CD4-positive, alpha-beta T cell treated with Interleukin-21 for 1 hour (primary cell): ENCODE measurements at regions not wholly inside any gene's neighbourhood (a gene's known extent, or its start where the extent isn't known, plus 50 kb on each side); places are given as distances from the start of the nearest gene placed in this dataset.
"Not testable (repeated sequence)": the region's sequence is repeated elsewhere in the genome, so short reads cannot be mapped to it uniquely, and the experiment has no call there.

Experiments used
- DNase-seq: peaks from one replicate; pipeline ENCODE4 v3.0.0-alpha.2; 2020

DNA sequence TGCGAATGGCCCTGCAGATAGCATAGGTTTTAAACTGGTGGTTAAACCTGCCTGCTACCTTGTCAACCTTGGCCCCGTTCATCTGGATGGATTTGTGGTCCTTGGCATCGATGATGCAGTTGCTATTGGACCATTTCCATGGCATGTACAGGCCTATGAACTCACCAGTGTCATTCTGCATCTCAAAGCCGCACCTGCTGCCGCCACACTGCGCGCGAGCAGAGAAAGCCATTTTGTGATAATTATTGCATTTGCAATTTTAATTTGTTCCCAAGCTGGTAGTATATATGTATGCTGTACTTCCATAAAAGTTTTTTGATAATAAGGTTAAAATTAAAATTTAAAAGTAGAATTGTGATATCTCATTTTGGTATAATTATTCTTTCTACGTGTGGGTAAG is 94.8 kb upstream of the UXS1 start:
- no peak for DNase-seq

DNA sequence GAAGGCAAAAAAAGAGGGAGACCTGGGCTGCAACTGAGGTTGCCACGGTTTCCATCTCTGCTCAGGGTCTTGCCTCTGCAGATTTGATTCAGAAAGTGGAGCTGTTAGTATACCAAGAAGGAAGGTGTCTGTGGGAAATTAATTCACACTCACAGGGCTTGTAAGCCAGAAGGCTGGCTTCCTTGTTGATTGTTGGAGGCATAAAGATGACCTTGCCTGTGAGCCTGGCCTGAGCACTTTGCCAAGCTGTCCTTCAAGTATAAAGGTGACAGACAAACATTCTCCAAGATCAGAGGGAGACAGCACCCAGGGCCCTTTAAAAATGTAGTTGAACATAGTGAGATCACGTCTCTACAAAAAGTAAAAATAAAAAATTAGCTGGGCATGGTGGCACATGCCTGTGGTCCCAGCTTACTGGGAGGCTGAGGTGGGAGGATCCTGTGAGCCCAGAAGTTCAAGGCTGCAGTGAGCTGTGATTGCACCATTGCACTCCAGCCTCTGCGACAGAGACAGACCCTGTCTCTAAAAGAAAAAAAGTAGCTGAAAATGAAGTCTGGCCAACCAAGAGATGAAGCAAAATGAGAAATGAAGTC is 91.2 kb upstream of the UXS1 start:
- no peak for DNase-seq

DNA sequence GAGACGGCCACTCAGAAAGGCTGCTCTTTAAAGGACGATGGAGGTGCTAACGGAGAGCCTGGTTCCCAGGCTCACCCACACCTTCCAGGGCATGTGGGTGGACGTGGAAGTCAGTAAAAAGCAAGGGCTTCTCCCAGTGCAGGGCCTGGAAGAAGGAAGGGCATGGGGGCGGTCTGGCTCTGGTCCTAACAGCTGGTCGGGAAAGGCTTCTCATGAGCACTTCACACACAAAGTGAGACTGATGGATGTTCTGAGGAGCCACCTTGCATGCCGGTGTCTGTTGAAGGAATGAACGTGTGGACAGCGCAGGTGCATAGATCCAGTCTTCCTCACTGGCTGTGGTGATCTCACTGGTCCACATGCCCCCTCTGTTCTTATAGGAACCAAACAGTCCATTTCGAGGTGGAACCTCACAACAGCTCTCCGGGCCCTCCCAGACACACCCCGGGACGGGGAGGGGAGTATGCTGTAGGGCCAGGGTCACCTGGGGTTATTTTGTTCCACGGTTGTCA is 90.6 kb upstream of the UXS1 start:
- DNase-seq: no peak

DNA sequence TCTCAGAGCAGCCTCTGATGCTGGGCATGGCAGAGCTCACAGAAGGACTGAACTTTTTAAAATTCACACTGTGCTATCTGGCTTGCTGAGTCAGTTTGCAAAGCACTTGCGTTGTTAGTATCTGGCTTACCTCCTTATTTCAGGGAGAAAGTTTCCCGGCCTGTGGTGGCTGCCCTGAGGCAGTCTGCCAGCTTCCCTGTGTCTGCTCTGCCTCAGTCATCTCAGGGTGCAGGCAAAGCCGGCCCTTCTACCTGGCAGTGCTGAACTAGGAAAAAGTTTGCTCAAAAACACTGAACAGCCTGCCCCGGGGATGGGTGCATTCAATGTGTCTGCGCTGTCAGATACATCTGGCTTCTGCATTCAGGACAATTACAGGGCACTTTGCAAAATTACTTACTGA is 90.2 kb upstream of the UXS1 start:
- DNase-seq: no peak

DNA sequence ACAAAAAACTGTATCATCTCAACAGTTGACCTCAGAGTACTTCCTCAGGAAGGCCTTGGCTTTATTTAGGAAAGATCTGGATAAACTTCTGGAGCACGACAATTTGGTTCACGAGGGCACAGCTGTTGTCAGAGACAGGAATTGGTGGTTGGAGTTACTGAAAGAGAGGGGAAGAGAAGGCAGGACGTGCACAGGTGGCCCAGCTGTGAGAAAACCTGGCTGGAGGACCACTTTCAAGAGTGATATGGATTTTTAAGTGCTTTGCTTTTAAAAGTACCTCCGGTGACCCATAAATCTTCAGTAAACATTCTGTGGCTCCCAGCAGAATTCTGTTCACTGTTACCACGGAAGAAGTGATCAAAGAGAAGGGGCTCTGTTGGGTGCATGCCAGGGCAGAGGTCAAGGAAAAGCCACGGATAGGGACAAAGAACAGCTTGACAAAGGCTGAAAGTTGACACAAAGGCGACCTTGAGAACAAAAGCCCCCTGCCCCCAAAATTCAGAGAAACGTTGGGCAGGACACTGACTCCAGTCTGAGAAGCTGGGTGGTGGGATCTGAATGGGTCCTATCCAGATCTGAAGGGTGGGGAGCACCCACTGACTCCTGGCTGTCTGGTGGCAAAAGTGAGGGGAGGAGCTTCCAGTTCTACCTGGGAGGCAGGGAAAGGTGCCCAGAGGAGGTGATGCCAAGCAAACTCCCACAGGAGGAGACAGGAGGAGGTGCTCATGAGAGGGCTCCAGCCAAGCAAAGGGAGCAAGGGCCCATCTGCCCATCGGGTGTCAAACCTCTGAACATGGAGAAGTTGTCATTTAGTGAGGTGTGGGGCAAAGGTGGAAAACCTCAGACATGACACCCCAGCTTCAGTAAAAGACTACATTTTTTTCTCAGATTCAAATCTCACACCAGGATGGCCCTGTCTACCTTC is 89.4 kb upstream of the UXS1 start:
- DNase-seq: not testable (repeated sequence)

DNA sequence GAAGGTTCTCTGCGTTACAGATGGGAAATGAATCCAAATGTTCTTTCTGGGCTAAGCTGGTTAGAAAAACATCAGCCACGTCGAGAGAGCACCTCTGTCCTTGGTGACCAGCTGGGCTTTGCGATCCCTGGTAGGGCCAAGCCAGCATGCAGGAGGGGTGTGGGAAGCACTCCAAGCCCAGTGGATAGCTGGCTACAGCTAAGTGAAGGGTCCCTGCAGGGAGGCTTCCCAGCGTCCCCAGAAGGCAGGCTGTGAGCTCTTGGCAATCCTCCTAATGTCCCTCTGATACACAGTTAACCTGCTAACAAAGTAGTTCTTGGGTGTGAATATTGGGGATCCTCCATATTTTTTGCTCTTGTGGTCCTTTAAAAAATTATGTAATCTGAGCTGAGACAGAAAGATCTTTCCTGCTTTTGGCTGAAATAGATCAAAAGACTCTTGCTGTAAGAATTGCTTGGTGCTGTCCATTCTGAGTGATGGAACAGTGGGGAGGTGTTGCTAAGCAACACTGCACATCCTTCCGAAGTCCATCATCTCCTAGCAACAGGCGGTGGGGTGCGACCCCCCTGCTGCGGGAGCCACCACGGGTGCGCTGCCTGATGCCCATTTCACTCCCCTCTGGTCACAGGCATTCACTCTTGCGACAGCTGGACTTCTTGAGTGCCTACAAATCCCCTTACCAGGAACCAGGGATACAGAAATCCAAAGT is 88.5 kb upstream of the UXS1 start:
- no peak for DNase-seq

DNA sequence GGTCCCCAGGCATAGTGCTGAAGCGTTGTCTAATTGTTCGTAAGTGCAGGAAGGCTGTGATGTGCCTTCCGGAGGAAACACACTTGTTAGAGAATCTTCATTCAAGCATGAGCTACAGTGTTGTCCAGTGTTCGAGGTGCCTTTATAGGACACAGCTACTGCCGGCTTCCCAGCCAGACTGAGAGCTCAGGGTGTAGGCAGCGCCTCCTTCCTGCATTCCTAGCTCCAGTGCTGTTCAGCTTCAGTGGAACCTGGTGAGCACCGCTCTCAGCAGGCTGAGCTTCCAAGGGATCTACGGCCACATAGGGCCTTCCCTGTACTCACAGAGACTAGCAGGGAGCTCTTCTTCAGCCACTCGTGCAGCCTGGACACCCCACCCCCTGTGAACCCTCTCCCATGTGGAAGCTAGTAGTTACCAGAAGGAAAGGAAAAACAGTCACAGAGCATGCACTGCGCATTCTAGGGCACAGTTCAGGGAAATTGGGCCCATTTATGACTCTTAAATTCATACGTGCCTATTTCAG is 87.9 kb upstream of the UXS1 start:
- not testable (repeated sequence) for DNase-seq

DNA sequence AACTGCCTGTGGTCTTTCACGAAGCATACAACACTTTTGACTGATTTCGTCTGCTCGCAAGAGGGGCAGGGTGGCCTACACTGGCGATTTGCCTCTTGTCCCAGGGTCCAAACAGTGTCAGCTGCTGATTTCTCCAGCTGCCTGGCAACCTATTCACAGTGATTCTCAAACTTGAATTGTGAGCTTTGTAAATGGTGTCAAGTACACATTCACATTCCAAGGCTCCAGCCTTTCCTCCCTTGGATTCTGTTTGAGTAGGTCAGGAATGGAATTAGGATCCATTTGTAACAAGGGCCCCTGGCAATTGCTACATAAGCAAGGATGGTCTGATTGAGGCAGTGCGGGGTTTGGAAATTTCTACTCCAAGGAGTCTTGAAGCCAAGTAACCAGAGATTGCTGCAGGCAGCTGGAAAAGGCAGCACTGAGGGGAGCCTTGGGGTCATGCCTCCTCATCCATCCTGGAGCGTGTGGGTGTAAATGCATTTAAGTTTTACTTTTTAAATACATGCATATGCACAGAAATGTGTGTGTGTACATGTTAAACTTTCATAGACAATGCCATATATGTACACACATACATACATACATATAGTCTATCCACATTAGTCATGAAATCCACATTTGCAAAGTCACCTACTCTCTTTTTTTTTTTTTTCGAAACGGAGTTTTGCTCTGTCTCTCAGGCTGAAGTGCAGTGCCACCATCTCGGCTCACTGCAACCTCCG is 86.8 kb upstream of the UXS1 start:
- no peak for DNase-seq

DNA sequence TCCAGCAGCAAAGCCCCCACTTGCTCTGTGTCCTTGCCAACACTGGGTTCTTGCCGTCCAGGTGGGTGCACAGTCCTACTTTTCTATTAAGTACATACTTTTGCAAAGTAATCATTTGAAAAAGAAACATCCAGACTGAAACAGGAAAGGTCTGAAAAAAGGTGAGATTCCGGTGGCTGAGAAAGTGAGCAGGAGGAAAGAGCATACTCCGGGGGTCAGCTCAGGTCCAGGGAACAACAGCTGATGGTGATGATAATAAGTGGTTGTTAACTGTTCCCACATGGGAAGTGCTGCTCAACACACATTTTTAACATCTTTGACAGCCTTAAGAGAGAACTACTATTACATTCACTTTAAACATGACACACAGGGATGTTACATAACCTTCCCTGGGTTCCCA is 86.1 kb upstream of the UXS1 start:
- DNase-seq: no peak

DNA sequence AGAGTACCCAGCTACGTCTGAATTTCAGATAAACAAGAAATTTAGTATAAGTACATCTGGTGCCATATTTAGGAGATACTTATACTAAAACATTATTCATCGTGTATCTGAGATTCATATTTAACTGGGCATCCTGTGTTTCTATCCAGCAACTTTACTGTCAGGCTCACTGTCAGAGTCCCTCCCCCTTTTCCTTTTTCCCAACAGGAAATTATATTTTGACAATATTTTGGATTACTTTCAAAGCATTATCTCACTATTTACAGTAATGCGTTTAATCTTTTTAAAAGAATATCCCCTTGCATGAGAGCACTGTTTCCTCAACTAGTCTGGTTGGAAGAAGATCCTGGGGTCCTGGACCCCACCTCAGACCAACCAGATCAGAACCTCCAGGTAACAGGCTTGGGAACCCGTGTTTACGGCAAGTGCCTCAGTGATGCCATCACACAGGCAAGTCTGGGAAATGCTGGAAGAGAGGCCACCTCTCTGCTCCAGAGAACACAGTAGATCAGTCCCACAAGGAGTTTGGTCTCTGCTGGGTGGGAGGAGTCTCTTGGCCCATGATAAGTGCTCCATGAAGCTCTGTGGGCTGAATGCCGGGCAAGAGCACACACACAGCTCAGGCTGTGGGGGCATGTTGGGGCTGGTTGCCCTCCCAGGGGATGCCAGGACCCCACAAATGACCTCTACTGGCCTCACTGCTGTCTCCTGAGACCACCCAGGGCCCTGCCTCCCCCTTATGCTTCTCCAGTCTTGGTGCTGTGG is 84.2 kb upstream of the UXS1 start:
- no peak for DNase-seq

DNA sequence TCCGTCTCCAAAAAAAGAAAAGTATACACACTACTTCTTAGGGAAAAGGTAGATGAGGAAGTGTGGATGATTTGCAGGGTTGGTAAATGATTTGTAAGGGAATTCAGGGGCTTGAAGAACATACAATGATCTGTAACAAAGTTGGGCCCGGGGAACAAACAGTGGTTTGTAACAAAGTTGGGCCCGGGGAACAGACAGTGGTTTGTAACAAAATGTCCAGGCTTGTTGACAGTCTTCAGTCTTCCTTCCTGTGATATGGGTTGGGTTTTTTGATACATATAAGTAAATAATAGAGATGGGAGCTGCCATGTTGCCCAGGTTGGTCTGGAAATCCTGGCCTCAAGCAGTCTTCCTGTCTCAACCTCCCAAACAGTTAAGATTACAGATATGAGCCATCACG is 83.3 kb upstream of the UXS1 start:
- DNase-seq: no peak

DNA sequence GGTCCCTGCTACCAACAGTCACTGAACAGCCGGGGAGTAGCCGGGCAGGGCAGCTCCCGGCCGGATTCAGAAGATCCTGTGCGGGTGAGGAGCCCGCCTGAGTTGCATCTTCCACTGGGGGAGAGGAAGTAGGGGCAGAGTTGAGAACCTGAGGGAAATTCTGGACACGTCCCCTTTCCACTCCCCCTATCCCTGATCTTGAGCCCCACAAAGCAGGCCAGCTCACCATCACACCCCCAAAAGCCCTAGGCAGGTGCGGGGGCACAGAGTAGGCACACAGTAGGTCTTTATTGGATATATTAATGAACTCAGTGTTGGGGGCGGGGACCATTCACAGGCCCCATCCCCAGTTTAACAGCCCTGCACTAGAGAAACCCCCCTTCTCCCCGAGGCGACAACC is 81.9 kb upstream of the UXS1 start:
- DNase-seq: no peak

DNA sequence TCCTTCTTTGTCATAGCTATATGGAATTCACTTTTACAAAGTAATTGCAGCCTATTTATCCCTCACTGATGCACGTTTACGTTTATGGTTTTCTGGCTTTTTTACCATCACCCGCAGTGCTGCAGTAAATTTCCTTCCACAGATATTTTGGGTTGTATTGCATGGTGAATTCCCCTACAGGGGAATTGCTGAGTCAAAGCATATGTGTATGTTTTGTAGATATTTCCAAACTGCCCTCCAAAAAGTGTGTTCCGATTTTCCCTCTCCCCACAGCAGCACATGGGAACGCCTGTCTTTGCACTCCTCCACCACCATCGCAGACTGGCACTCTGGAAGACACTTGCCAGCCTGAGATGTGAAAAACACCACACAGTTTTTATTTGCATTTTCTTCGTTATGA is 80.6 kb upstream of the UXS1 start:
- no peak for DNase-seq

DNA sequence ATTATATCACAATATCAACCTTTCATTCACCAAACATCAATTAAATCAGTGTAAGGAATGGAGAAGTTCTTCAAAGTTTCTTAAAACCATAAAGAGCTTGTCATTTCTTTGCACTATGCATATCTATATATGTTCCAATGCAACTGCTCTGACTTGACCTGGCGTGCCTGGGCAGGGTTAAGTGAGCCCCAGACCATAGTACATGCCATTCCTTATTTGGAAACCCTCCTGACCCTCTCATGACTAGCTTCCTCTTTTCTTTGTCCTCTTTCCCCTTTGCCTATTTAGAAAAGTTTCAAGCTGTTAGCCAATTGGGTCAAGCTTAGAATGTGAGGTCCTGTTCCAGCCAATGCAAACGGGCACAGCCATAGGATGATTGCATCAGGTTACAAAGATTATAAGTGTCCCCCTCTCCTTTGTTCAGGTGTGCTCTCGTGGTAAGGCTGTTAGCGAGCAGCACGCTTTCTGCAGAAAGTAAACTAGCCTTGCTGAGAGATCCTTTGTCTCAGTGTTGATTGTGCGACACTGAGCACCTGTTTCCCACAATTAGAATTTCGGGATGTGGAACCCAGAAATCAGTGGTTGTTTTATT is 78.2 kb upstream of the UXS1 start:
- DNase-seq: no peak

DNA sequence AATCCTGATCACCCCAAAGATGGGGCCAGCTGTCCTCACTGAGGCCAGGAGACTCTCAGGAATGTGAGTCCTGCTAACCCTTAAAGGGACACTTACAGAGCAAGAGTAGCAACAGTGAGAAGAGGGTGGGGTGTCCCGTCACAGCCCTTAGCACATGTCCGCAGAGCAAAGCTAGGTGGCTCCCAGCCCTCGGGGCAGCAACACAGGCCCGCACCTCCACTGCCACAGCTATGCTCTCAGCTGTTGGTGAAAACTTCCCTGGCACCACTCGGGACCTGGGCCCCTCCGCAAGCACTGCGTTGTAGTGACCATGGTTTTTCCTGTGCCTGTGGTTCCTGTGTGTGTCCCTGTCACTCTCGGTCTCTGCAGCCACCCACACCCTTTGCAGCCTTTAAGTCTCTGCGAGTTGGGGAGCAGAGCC is 76.4 kb upstream of the UXS1 start:
- no peak for DNase-seq

DNA sequence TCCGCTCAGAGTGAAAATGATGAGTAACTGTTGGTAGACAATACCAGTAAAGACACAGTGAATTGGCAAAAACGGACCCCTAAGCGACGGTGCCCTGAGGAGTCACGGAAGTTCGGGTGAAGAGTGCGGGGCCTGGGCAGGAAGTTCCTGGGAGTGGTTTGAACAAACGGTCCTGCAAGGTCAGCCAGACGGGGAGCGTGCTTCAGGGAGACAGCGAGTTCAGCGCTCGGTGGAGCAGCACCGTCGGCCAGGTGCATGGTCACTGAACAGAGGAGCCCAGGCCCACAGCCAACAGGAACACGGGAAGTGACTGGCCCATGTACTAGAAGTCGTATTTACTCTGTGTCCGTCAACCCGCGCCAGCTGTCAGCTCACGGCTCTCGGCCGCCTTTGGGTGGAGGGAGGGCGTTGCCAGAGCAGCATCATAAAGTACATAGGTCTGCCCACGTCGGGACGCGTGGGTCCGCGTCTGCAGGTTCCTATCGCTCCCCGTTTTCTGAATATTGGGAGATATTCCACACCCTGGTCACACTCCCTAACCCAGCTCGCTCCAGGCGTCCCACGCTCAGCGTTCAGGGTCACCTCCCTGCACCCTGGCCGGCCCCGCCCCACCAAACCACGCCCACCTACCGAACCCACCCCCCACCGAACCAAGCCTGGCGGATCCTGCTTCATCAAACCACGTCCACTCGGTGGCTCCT is 75.6 kb upstream of the UXS1 start:
- peak; percentile 18 for DNase-seq

DNA sequence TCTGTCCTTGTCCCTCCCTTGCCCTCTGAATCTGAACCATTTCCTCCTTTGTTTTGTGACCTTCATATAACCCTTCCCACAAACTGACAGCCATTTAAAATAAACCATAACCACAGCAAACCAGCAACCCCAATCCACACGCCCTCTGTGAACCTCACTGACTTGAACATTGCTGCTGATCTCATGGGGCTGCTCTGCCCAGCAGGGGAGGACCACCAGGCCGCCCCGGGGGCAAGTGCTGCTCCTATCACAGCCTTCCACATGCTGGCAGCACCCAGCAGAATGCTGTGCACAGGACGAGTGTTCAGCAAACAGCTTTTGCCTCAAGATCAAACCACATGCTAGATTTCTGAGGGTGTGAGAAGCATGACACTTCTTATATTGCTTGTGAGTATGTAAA is 73.9 kb upstream of the UXS1 start:
- DNase-seq: peak; percentile 17

DNA sequence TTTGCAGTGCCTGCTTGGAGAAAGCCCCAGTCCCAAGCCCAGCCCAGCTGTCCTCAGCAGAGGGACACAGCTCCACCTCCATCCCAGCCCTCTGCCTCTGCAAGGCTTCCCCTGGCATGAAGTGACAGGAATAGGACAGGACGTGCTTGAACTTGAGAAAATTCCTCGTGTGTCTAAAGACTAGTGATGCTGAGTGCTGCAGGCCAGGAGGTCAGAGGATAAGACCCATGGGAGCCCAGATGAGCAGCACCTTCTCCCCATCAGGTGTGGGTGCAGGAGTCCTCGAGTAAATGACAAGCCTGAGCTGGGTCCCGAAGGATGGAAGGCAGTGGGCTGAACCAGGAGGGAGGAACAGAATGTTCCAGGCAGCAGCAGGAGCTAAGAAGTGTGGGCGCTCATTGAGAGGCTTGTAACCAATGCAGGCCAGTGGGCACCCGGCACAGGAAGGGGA is 67.8 kb upstream of the UXS1 start:
- no peak for DNase-seq

DNA sequence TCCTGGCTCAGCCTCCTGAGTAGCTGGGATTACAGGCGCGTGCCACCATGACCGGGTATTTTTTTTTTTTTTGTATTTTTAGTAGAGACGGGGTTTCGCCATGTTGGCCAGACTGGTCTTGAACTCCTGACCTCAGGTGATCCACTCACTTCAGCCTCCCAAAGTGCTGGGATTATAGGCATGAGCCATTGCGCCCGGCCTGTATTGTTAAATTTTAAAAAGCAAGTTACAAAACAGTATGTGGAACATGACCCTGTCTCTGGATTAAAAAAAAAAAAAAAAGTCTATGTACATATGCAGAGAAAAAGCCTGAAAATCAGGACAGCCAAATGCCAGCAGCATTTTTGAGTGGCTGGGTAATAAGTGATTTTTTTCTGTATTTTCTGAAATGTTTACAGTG is 64.8 kb upstream of the UXS1 start:
- DNase-seq: not testable (repeated sequence)

DNA sequence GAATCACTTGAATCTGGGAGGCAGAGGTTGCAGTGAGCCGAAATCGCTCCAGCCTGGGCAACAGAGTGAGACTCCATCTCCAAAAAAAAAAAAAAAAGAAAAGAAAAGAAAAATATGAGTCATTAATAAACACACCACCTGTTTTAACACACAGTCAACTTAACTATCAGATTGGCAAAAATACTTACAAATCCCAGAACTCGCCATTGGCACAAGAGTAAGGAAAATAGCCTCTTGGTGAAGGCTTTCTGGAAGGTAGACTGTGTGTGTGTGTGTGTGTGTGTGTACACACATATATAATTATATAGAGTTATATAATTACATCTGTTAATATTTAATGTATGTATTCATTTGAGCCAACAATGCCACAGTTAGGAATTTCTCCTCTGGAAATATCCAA is 63.7 kb upstream of the UXS1 start:
- DNase-seq: no peak

DNA sequence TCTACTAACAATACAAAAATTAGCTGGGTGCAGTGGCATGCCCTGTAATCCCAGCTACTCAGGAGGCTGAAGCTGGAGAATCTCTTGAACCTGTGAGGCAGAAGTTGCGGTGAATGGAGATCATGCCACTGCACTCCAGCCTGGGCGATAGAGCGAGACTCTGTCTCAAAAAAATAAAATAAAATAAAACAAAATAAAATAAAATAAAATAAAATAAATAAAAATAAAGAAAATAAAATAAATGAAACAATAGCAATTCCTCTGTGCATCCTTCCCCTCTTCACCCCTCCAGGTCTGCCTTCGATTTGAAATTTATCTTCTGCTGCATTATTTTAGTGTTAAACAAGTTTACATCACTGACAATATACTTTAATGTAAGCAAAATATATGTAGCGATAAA is 63.0 kb upstream of the UXS1 start:
- no peak for DNase-seq
